Neural progenitor cell (in vitro differentiated cells): ENCODE measurements at regions not wholly inside any gene's neighbourhood (a gene's known extent, or its start where the extent isn't known, plus 50 kb on each side); places are given as distances from the start of the nearest gene placed in this dataset.

ENCODE experiments used
- DNase-seq: peaks from one replicate; pipeline ENCODE4 v3.0.0-alpha.2; 2016; ENCODE audit warnings: low spot score
- H2AFZ ChIP-seq: fragments of 200-600 bp; sonication (generic); replicated peaks from 2 replicates; pipeline ENCODE4 v1.6.1; 2016; ENCODE audit warnings: antibody characterized with exemption
- H3F3A ChIP-seq: fragments of 200-600 bp; sonication (generic); 2 replicates; pipeline ENCODE4 v1.6.1; 2016; ENCODE audit warnings: antibody characterized with exemption, low read depth
- H3K27ac ChIP-seq: fragments of 200-600 bp; sonication (generic); 2 replicates; pipeline ENCODE4 v1.5.1; 2016; ENCODE audit warnings: mild to moderate bottlenecking
- H3K27me3 ChIP-seq: fragments of 200-600 bp; sonication (generic); 2 replicates; pipeline ENCODE4 v1.6.1; 2016; ENCODE audit warnings: mild to moderate bottlenecking, moderate library complexity
- H3K36me3 ChIP-seq: fragments of 200-600 bp; sonication (generic); 2 replicates; pipeline ENCODE4 v1.5.1; 2016
- H3K4me1 ChIP-seq: fragments of 200-600 bp; sonication (generic); 2 replicates; pipeline ENCODE4 v1.6.1; 2016; ENCODE audit warnings: mixed run types
- H3K4me2 ChIP-seq: fragments of 200-600 bp; sonication (generic); 2 replicates; pipeline ENCODE4 v1.6.1; 2016
- H3K4me3 ChIP-seq: fragments of 200-600 bp; sonication (generic); 2 replicates; pipeline ENCODE4 v1.5.1; 2016
- H3K79me2 ChIP-seq: fragments of 200-600 bp; sonication (generic); 2 replicates; pipeline ENCODE4 v1.6.1; 2016; ENCODE audit warnings: low read depth
- H3K9ac ChIP-seq: fragments of 200-600 bp; sonication (generic); 2 replicates; pipeline ENCODE4 v1.6.1; 2016
- H3K9me3 ChIP-seq: fragments of 200-600 bp; sonication (generic); 2 replicates; pipeline ENCODE4 v1.5.1; 2016; ENCODE audit warnings: low read depth
- H4K20me1 ChIP-seq: fragments of 200-600 bp; sonication (generic); 2 replicates; pipeline ENCODE4 v1.6.1; 2016; ENCODE audit warnings: low read depth
- H3K27ac Mint-ChIP-seq: 3 replicates; pipeline ENCODE4 v1.8.0; 2021; ENCODE audit warnings: mixed read lengths
- H3K27me3 Mint-ChIP-seq: 2 replicates; pipeline ENCODE4 v1.8.0; 2022; ENCODE audit warnings: low read depth, mild to moderate bottlenecking, inconsistent platforms, moderate library complexity, mixed read lengths; ENCODE audit not compliant: insufficient read depth
- H3K36me3 Mint-ChIP-seq: 3 replicates; pipeline ENCODE4 v1.8.0; 2021; ENCODE audit warnings: mixed read lengths
- H3K4me1 Mint-ChIP-seq: 3 replicates; pipeline ENCODE4 v1.8.0; 2021; ENCODE audit warnings: mixed read lengths
- H3K4me3 Mint-ChIP-seq: 3 replicates; pipeline ENCODE4 v1.8.0; 2021; ENCODE audit warnings: mild to moderate bottlenecking, moderate library complexity, mixed read lengths
- H3K9me3 Mint-ChIP-seq: 3 replicates; pipeline ENCODE4 v1.8.0; 2020; ENCODE audit warnings: mixed read lengths
- EZH2 ChIP-seq: fragments of 200-600 bp; sonication (generic); IDR thresholded peaks from 2 replicates; pipeline ENCODE4 v1.6.1; 2017; ENCODE audit warnings: antibody characterized with exemption, mild to moderate bottlenecking, moderate library complexity
- EZH2phosphoT487 ChIP-seq: fragments of 200-600 bp; sonication (generic); IDR thresholded peaks from 2 replicates; pipeline ENCODE4 v1.6.1; 2017; ENCODE audit warnings: antibody characterized with exemption
- TF ChIP-seq, protein P1 (sequence below): fragments of 200-600 bp; sonication (generic); IDR thresholded peaks from 2 replicates; pipeline ENCODE4 v1.5.1; 2017; ENCODE audit warnings: antibody characterized with exemption, mild to moderate bottlenecking

DNA sequence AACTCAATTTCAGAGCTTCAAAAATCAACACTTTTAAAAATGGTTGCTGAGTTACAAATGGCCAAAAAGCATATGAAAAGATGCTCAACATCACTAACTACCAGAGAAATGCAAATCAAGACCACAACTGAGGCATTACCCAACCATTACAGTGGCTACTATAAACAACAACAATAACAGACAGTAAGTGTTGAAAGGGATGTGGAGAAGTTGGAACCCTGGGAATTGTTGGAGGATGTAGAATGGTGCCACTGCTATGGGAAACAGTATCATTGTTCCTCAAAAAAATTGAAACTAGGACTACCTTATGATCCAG is 173.3 kb upstream of the SPRED2 start:
- Histone ChIP-seq H3K4me3 (no peak overlapping the region), H3K9ac (no peak overlapping the region), H3K4me1 (peaks cover 20% of the 10 kb centered on the region), H3K9me3 (no peaks in the 10 kb centered on the region), H3K4me2 (no peak overlapping the region), H3K36me3 (no peaks in the 10 kb centered on the region), H3K27ac (no peak overlapping the region), H2AFZ (no peak overlapping the region), H3K27me3 (no peaks in the 10 kb centered on the region), H4K20me1 (no peaks in the 10 kb centered on the region), H3K79me2 (no peaks in the 10 kb centered on the region), H3F3A (peaks cover 14% of the 10 kb centered on the region)
- no peak overlapping the region for H3K27ac Mint-ChIP-seq
- no peaks in the 10 kb centered on the region for H3K36me3 Mint-ChIP-seq
- no peak for DNase-seq
- TF ChIP-seq, protein P1, sequence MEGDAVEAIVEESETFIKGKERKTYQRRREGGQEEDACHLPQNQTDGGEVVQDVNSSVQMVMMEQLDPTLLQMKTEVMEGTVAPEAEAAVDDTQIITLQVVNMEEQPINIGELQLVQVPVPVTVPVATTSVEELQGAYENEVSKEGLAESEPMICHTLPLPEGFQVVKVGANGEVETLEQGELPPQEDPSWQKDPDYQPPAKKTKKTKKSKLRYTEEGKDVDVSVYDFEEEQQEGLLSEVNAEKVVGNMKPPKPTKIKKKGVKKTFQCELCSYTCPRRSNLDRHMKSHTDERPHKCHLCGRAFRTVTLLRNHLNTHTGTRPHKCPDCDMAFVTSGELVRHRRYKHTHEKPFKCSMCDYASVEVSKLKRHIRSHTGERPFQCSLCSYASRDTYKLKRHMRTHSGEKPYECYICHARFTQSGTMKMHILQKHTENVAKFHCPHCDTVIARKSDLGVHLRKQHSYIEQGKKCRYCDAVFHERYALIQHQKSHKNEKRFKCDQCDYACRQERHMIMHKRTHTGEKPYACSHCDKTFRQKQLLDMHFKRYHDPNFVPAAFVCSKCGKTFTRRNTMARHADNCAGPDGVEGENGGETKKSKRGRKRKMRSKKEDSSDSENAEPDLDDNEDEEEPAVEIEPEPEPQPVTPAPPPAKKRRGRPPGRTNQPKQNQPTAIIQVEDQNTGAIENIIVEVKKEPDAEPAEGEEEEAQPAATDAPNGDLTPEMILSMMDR: no peak
- TF ChIP-seq EZH2: no peak
- TF ChIP-seq EZH2phosphoT487: no peak
- H3K4me1 Mint-ChIP-seq: peaks cover 24% of the 10 kb centered on the region
- peaks cover 10% of the 10 kb centered on the region for H3K9me3 Mint-ChIP-seq
- no peak overlapping the region for H3K4me3 Mint-ChIP-seq
- peaks cover 3% of the 10 kb centered on the region for H3K27me3 Mint-ChIP-seq

DNA sequence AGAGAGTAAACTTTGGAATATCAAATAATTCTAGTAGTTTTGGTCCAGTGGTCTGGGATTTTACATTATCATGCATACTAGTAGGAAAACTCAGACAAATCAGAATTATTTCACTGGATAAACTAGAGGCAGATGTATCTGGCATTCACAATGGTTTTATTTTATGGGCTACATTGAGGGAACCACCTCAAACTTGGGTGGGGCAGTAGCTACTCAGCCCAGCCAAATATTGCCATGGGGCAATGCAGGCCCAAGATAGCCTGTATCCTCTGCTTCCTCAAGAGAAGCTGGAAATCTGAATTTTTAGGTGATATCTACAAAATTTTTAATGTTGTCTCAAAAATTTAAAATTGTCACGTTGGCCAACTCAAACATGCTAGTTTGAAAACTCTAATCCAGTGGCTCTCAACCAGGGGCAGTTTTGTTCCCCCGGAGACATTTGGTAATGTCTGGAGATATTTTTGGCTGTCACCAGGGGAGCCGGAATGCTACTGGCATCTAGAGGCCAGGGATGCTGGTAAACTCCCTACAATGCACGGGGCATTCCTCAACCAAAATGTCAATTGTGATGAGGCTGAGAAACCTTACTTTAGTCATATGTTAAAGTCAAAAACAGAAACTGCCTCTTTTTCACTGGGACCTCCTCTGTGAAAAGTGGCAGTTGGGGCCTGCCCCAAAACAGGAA is 172.8 kb upstream of the SPRED2 start:
- H3K4me2 ChIP-seq: no peak overlapping the region
- TF ChIP-seq EZH2phosphoT487 (no peak), EZH2 (no peak)
- TF ChIP-seq, protein P1: no peak
- Mint-ChIP-seq H3K4me3 (no peak overlapping the region), H3K27me3 (peaks cover 3% of the 10 kb centered on the region), H3K36me3 (no peaks in the 10 kb centered on the region), H3K4me1 (peaks cover 24% of the 10 kb centered on the region), H3K27ac (no peak overlapping the region), H3K9me3 (peaks cover 10% of the 10 kb centered on the region)
- peaks cover 20% of the 10 kb centered on the region for H3K4me1 ChIP-seq
- H3K79me2 ChIP-seq: no peaks in the 10 kb centered on the region
- H3K27ac ChIP-seq: no peak overlapping the region
- H2AFZ ChIP-seq: no peak overlapping the region
- peaks cover 14% of the 10 kb centered on the region for H3F3A ChIP-seq
- H4K20me1 ChIP-seq: no peaks in the 10 kb centered on the region
- H3K27me3 ChIP-seq: no peaks in the 10 kb centered on the region
- H3K9me3 ChIP-seq: no peaks in the 10 kb centered on the region
- H3K4me3 ChIP-seq: no peak overlapping the region
- H3K36me3 ChIP-seq: no peaks in the 10 kb centered on the region
- H3K9ac ChIP-seq: no peak overlapping the region
- DNase-seq: no peak

DNA sequence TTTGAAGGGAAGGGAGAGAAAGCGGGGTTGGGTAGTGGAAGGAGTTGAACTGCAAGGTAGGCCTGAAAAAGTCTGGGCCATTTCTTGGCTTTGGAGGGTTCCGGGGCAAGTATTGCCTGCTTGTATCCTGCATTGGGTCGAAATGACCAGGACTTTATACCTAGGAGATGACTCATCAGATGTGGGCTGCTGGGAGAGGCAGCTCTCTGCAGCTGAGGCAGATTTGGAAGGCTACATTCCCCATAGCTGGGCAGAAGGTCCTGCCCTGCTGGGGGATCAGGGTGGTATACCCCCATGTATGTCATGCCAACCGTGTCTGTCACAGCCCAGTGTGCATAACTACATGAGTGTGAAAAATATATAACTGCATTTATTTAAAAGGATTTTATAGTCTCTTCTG is 171.8 kb upstream of the SPRED2 start:
- H3K4me3 Mint-ChIP-seq: no peak overlapping the region
- peaks cover 25% of the 10 kb centered on the region for H3K4me1 Mint-ChIP-seq
- Histone ChIP-seq H3K9ac (no peak overlapping the region), H3K4me3 (no peak overlapping the region), H3K27ac (no peak overlapping the region), H3K79me2 (no peaks in the 10 kb centered on the region), H3K4me1 (peaks cover 20% of the 10 kb centered on the region), H3K36me3 (no peaks in the 10 kb centered on the region), H3F3A (peaks cover 17% of the 10 kb centered on the region), H3K27me3 (no peaks in the 10 kb centered on the region), H3K4me2 (no peak overlapping the region), H4K20me1 (no peaks in the 10 kb centered on the region), H3K9me3 (no peaks in the 10 kb centered on the region), H2AFZ (no peak overlapping the region)
- no peaks in the 10 kb centered on the region for H3K36me3 Mint-ChIP-seq
- TF ChIP-seq, protein P1: no peak
- no peak for TF ChIP-seq EZH2
- TF ChIP-seq EZH2phosphoT487: no peak
- no peak overlapping the region for H3K27ac Mint-ChIP-seq
- no peak for DNase-seq
- peaks cover 3% of the 10 kb centered on the region for H3K27me3 Mint-ChIP-seq
- peaks cover 10% of the 10 kb centered on the region for H3K9me3 Mint-ChIP-seq
